Stimulated activated CD8-positive, alpha-beta memory T cell treated with anti-CD3 and anti-CD28 coated beads, Interleukin-12 subunit alpha, Interleukin-12 subunit beta, amount 100 ng/mL, for 1 hour (primary cell): ENCODE measurements at regions not wholly inside any gene's neighbourhood (a gene's known extent, or its start where the extent isn't known, plus 50 kb on each side); places are given as distances from the start of the nearest gene placed in this dataset.

Experiments
- DNase-seq: peaks from one replicate; pipeline ENCODE4 v3.0.0-alpha.2; 2020; ENCODE audit warnings: low read depth

- DNase-seq = no peak
Observed at GRCh38 chr2:118510807-118511206, 336.6 kb downstream of the EN1 start.

DNA sequence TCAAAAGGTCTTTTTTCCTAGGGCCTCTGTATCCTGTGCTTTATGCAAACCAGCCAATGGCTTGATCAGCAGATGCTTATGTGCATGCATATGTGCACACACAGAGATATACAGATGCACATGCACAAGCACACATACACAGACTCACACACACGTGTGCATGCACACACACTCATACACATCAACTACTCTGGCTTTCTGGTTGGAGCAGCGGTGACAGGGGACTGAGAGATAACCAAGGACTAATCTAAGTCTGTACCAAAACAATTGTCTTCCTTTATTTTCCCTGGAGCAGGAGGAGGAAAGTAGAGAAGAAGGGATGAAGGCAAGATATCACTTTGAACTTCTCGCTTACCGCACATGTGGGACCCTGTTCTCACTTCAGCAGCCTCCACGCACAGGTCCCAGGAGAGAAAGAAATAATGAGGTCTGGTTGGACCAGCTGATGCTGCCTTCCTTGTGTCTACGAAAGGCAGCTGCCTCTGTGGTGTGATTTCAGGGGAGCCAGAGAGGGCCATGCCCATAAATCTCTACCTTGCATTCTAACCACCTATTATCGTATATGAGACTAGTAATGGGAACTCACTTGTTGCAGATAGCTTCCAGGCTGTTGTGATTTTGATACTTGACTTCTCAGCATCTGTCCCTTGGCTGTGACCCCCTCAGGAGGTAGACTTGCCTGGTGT, 338.0 kb downstream of the EN1 start:
- DNase-seq = no peak

GRCh38 chr2:118508282-118508681, 339.2 kb downstream of the EN1 start:
- DNase-seq = no peak

GRCh38 chr2:118505436-118505835, 342.0 kb downstream of the EN1 start:
- DNase-seq = no peak

DNA sequence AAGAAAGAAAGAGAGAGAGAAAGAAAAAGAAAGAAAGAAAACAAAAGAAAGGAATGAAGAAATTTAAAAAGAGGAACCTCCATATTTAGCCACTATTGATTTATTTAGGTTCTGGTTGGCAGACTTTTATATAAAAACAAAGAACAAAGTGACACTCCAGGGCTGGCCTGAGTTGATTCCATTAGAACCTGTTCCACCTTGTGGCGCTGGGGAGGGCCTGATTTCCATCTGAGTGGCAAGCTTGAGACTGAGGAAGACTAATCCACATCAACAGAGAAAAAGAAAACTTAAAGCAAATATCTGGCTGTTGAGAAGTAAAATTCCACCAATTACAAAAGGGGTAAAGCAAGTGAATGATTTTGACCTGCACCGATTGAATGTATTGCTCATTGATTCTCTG, 345.3 kb downstream of the EN1 start:
- no peak for DNase-seq

GRCh38 chr2:118498943-118499342, 348.5 kb downstream of the EN1 start:
- DNase-seq = no peak

GRCh38 chr2:118496870-118497611, 350.4 kb downstream of the EN1 start:
- DNase-seq = no peak

GRCh38 chr2:118496467-118496866, 351.0 kb downstream of the EN1 start:
- no peak for DNase-seq

- no peak for DNase-seq
Observed at GRCh38 chr2:118495290-118495689, 352.2 kb downstream of the EN1 start.

- no peak for DNase-seq
Observed at GRCh38 chr2:118493213-118493612, 354.2 kb downstream of the EN1 start.

DNA sequence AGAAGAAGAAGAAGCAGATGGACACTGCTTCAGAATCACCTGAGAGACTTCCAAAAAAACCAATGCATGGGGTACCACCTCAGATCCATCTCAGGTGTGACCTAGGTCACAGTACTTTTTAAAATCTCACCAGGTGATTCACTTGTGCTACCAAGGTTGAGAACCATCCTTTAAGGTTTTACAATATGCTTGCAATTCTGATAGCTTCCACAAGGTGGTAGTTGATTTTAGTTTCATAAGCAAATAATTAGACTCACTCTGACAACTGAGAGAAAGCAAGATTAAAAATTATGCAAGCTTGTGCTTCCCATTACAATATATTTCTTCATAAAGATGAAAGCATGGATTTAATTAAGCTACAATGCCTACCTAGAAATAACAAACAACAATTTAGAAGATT, 355.1 kb downstream of the EN1 start:
- DNase-seq = no peak

GRCh38 chr2:118490330-118490729, 357.1 kb downstream of the EN1 start:
- DNase-seq = no peak

GRCh38 chr2:118489712-118490299, 357.6 kb downstream of the EN1 start:
- no peak for DNase-seq

DNA sequence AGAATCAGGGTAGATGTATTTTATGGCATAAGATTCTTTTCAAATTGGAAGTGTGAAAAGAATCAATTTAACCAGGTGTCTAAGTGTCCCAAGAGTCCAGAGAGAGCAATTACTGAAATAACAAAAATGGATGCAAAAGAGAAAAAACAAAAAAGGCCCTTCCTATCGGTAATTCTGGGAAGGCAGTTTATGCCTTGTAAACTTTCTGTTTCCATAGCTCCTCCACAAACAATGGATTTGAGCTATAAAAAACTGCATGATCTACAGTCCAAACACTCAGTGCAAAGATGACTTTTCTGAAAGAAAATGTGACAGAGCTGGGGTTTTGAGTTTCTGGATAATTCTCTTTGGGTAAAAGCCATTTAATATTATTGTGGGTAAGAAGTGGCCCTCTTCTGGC, 366.1 kb downstream of the EN1 start:
- no peak for DNase-seq

- no peak for DNase-seq
Observed at GRCh38 chr2:118479020-118479419, 368.4 kb downstream of the EN1 start.

- no peak for DNase-seq
Observed at GRCh38 chr2:118477111-118477862, 370.2 kb downstream of the EN1 start.

DNA sequence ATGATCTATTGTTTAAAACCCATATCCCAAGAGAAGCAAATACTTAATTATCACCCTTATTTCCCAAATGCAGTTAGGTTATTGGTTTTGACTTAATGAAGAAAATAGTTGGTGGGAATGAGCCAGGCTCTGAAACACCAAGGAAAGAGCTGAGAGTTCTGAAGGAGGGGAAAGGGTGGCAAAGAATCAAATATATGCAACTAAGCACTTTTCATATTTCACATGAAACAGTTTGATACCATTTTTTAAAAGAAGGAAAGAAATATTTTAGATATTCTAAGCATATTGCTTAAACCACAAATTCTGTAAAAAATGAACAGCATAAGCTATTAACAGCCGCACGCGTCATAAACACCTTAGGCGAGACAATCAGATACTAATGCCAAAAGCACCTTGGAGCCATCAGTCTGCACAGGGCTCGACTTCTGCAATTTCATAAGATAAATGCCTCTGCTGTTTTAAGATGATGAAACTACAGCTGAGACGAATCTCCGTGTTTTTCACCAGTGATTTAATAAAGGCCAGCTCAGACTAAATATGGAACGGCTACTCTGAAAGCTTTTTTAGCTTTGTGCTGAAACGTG, 371.7 kb downstream of the EN1 start:
- DNase-seq = no peak

DNA sequence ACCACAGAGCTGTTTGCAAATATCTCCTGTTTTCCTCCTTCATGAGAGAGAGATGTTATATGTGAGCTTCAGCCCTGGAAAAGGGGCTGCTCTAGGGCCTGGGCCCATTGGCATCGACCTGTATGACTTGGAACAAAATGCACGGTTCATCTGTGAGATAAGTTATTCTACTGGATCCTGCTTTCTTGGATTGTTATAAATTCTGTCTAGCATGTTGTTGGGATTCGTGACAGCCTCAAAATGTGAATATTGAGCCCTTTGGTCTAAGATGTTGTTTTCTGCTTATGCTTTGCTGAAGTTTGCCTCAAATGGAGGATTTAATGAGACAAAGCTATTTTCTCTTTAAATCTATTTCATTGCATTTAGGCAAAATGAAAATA, 372.9 kb downstream of the EN1 start:
- DNase-seq = no peak

GRCh38 chr2:118473846-118474540, 373.5 kb downstream of the EN1 start:
- no peak for DNase-seq

GRCh38 chr2:118473241-118473640, 374.2 kb downstream of the EN1 start:
- no peak for DNase-seq

DNA sequence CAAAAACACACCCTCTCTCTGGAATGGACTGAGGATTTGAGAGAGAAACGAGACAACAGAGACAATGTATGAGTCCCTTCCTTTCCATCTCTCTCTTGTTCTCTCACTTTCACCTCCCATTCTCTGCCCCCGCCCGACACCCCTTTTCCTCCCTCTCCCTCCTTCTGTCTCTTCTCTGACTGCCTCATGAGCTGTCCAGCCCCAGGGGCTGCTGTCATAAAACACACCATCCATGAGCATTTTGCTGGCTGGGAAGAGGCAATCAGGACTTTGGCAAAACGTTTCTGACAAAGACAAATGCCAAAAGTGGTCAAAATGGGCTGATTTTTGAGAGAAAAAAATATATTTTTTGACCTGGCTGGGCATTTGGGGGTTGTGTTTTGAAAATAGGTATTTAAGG, 377.2 kb downstream of the EN1 start:
- DNase-seq = no peak

GRCh38 chr2:118469103-118469502, 378.3 kb downstream of the EN1 start:
- no peak for DNase-seq
